Occipital lobe (tissue), 1 donor: ENCODE measurements at regions not wholly inside any gene's neighbourhood (a gene's known extent, or its start where the extent isn't known, plus 50 kb on each side); places are given as distances from the start of the nearest gene placed in this dataset.

Experiments used
- DNase-seq: peaks from one replicate; lab custom pipeline; 2025; lab: John Stamatoyannopoulos, UW

DNA sequence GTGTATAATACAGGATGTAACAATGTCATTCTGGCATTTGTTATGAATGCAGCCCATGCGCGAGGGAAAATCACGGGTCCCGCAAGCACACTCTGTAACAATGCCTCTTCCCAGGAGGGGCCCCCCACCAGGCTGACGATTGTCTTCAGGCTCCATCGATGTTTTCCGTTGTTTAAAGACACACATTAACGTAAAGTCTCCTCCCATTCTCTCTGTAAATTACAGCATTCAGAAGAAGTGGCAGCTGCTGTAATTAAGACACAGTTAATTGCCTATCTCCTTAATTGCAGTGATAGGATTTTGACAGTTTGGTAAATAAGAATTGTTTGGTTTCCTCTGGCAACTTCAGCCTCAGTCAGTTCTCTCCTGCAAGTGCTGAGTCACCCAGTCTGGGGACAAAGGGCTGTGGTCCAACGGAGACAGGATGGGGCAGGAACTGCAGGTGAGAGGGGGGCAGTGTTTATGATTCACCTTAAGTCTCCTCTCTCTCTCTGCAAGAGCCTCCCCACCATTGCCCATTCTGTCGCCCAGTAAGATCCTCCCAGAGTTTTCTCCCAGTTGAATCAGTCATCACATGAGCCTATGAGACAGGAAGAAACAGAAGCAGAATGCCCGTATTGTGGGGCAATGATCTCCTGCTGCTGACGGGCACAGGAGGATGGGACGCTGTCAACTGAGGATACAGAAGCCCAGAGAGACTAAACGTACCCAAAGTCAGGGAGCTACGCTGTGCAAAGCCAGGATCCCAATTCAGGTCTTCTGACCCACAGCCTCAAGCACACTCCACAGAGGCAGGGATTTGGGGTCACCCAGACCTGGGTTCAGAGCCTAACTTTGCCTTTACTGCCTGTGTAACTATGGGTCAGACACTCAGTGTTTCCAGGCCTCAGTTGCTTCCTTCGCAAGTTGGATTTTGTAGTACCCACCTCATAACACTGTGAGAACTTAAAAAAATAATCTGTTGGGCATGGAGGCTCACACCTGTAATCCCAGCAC is 110.0 kb downstream of the ADSS2 start:
- DNase-seq, result no peak

DNA sequence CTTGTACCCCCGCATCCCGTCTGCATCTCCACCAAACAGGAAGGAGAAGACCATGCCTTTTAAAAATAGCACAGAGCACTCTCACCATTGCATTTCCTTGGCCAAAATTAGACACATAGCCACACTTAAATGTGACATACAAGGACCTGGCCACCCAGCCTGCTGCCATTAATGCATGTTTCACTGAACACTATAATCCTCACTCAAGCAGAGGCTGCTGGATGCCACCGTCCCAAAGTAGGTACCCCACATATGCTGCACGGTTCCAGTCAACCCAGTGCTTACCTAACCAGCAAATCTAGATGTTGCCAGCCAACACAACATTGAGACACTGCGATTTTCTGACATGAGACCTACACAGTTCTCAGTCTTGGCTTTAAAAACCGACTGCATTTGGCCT is 107.7 kb downstream of the ADSS2 start:
- no peak for DNase-seq

DNA sequence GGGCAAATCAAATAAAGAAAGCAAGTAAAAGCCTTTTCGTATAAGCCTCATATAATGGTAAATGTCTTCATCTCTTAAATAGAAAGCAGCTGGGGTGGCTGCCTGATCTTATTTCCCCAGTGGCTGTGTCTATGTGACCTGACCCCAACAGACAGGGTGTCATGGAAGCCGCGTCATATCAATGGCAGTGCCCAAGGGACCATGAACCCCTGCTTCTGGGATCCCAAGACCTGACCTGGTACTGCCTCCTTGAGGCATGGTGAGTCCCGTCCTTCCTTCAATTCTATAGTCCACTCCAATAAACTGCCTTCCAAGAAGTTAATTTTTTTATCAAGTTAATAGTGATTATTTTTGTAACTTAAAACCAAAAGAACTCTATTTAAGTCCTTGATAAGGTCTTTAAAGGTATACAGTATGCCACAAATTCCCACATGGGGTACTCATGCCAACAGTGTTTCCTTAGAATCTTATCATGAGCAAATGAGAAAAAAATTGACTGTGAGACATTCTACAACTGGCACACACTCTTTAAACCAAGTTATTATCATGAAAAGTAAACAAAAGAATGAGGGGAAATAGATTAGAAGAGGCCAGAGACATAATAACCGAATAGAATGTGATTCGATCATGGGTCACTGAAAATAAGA is 104.6 kb downstream of the ADSS2 start:
- no peak for DNase-seq

DNA sequence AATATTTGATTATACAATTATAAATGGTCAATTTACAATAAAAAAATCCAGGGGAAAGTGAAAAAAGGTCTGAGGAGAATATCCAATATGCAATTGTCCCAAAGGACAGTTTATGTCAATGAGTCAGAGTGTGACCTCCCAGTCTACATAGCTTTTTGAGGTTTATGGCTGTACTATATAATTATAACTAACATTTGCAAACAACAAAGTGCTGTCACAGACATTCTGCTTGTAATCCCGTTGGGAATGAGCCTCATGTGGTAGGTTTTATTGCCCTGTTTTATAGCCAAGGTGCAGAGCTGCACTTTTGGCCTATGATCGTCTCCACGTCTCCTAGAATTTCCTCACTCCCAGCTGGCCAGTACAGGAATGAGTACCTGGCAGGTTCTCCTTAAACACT is 103.8 kb downstream of the ADSS2 start:
- no peak for DNase-seq

DNA sequence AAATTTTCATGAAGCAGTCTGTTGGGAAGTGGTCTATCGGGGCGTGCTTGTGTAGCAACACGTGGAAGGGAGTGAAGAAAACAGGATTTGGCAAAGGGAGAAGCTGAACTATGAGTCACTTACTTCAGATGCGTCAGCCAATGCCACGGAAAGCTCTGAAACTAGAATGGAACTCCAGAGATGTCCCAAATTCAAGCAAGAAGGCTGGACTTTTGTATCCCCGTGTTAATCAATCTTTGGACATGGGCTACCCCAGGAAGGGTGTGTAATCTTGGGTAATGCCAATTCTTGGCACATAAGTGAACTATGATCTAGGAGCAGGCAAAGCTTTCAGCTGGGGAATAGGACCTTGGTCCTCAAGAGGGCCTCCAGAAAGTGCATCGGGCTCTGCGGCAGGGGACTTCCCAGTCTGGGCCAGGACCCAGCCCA is 102.6 kb downstream of the ADSS2 start:
- DNase-seq, result no peak

DNA sequence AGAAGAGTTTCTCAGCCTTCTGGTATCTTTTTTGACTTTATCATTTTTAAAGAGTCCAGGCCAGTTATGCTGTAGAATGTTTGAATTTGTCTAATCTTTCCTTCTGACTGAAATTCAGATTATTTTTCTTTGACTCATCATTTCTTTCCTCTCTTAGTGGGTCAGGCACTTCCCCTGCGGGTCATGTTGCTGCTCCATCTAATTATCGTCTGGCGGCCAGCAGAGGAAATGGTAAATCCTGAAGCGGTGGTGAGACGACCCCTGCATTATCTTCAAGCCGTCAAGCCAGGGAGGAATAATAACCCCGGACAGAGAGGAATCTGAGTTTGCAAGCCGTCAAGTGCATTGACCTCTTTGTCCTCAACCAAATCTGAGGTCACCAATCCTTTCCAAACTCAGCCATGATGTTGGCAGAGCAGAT is 102.1 kb downstream of the ADSS2 start:
- DNase-seq, result no peak

DNA sequence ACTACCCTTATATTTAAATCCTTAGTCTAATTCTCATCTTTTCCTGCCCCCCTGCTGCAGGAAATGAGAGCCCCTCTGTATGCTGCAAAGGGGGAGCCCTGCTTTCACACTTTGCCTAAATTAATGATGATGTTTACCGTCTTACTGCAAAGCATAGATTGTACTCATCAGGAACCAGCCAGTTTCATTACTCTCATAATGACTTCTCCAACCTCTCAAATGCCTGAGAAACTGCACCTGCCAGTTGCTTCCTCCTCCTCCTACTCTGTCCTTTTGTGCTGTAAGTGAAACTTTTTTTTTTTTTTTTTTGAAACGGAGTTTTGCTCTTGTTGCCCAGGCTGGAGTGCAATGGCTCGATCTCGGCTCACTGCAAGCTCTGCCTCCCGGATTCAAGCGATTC is 101.7 kb downstream of the ADSS2 start:
- DNase-seq, result no peak

DNA sequence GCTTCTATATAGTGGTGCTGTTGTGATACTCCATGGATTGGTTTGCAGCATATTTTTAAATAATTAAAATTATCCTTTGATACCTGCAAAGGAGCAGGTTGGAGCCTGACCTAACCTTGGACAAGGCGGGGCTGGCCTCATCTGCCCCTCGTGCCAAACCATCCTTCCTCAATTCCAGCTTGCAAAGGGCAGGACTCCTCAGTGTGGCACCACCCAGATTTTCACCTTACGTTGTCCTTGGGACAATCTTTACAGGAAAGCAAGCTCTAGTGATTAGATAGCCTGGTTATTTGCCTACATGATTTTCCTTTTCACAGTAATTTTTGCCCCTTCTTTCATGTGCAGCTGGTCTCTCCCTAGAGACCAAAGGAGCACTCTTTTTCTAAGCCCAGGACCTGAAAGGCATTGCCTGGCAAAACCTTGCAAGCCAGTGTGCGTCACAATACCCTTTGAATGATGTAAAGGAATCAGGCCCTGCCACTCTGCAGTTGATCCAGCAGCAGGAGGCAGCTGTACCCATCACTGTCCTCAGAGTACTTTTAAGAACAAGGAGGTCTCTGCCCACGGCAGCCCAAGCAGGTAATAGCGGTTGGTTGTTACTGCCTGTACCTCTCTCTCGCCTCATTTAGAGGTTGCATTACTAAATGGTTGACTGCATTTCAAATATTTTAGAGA is 99.4 kb downstream of the ADSS2 start:
- no peak for DNase-seq

DNA sequence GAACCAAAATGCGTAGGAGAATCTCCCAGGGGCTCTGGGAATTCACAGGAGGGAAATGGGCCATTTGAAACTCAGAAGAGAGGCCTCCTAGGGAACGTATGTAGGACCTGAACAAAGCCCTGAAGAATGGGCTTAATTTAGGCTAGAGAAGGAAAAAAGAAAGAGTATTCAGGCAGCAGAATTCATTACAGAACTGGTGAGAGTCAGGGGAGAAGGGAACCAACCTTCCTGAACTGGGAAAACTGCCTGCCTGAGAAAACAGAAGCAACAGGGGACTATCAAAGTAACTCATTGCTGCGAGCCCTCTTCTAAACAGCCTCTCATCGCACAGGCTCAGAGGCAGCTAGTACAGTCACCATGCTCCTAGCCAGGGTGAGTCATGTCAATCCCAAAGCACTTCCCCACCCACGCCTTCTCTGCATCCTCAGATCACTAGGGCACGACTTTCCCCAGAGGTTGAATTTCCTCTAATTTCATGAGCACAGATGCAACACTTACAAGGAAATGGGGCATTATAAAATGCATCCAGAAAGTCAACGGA is 98.1 kb downstream of the ADSS2 start:
- no peak for DNase-seq

DNA sequence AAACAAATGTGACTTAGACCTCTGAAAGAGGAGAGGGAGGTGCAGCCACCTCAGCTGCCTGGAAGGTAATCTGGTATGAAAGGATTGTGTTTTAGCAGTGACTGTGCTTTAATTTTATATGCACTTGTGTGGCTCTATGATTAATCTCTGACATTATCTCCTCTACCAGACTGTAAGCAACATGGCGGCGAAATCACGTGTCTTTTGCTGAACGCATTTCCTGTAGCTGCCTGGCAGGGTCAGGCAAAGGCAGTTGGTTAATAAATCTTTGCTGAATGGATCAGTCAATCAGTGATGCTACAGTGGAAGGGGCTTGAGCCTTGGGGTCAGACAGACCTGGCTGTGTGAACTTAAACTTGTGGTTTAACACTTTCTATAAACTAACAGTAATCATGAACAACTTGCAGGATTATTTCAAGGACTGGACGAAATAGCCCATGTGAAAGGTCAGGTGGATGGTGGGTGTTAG is 96.9 kb downstream of the ADSS2 start:
- DNase-seq, result no peak

DNA sequence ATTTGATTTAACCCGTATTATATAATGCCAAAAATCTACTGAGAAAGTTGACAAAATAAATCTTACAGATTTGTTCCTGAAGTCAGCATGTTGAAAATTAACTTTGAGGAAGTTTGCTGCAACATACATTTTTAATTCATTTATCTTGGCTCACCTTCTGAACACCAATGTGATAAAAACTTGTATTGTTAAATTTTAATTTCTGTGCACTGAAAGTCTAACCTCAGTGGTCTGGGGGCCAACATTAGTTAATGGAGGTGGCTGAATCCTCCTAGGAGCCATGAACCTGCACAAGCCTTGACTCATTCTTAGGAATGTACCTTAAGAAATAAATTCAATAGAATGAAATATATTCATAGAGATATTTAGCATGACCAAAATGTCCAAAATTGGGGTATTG is 95.3 kb downstream of the ADSS2 start:
- no peak for DNase-seq
